ENCODE measurements at regions not wholly inside any gene's neighbourhood (a gene's known extent, or its start where the extent isn't known, plus 50 kb on each side); places are given as distances from the start of the nearest gene placed in this dataset.

- DNase-seq: no peak
These were observed 458.5 kb downstream of the MAT2B start for GRCh38 chr5:163963881-163964280.

GRCh38 chr5:163964671-163965070 lies 459.3 kb downstream of the MAT2B start:
- DNase-seq: no peak

GRCh38 chr5:163967268-163967667 lies 461.8 kb downstream of the MAT2B start:
- no peak for DNase-seq

GRCh38 chr5:163968651-163969050 lies 463.2 kb downstream of the MAT2B start:
- no peak for DNase-seq

GRCh38 chr5:163976696-163977095 lies 471.3 kb downstream of the MAT2B start:
- DNase-seq: no peak

- no peak for DNase-seq
These were observed 473.5 kb downstream of the MAT2B start for GRCh38 chr5:163978897-163979296.

- DNase-seq: no peak
These were observed 483.1 kb downstream of the MAT2B start for GRCh38 chr5:163988566-163988965.

GRCh38 chr5:163993126-163993525 lies 487.7 kb downstream of the MAT2B start:
- DNase-seq: no peak

GRCh38 chr5:163995206-163995605 lies 489.8 kb downstream of the MAT2B start:
- DNase-seq: no peak

- no peak for DNase-seq
These were observed 492.5 kb downstream of the MAT2B start for GRCh38 chr5:163997965-163998364.

GRCh38 chr5:164000241-164000640 lies 494.8 kb downstream of the MAT2B start:
- no peak for DNase-seq

GRCh38 chr5:164000819-164001218 lies 495.4 kb downstream of the MAT2B start:
- DNase-seq: no peak

- no peak for DNase-seq
These were observed 496.8 kb downstream of the MAT2B start for GRCh38 chr5:164002214-164002613.

- DNase-seq: no peak
These were observed 497.2 kb downstream of the MAT2B start for GRCh38 chr5:164002628-164003027.

GRCh38 chr5:164005071-164005470 lies 499.7 kb downstream of the MAT2B start:
- DNase-seq: no peak

- no peak for DNase-seq
These were observed 501.6 kb downstream of the MAT2B start for GRCh38 chr5:164007064-164007463.

GRCh38 chr5:164009621-164010020 lies 504.2 kb downstream of the MAT2B start:
- DNase-seq: no peak

- no peak for DNase-seq
These were observed 505.5 kb downstream of the MAT2B start for GRCh38 chr5:164010900-164011299.

GRCh38 chr5:164012371-164012770 lies 507.0 kb downstream of the MAT2B start:
- DNase-seq: no peak

- DNase-seq: peak; percentile 5
These were observed 507.8 kb downstream of the MAT2B start for GRCh38 chr5:164013077-164013670.

- no peak for DNase-seq
These were observed 514.7 kb downstream of the MAT2B start for GRCh38 chr5:164020116-164020515.

GRCh38 chr5:164027738-164028137 lies 522.3 kb downstream of the MAT2B start:
- DNase-seq: no peak

- no peak for DNase-seq
These were observed 532.8 kb downstream of the MAT2B start for GRCh38 chr5:164038128-164038783.

- DNase-seq: no peak
These were observed 535.7 kb downstream of the MAT2B start for GRCh38 chr5:164041105-164041504.

- no peak for DNase-seq
These were observed 543.0 kb downstream of the MAT2B start for GRCh38 chr5:164048359-164048926.
